AG04449 (cell line): ENCODE measurements at regions not wholly inside any gene's neighbourhood (a gene's known extent, or its start where the extent isn't known, plus 50 kb on each side); places are given as distances from the start of the nearest gene placed in this dataset.

Experiments
- CTCF ChIA-PET: fragments of 350-600 bp; formaldehyde crosslinking; extraction: SDS; loops from one replicate; lab custom pipeline; 2021; ENCODE audit warnings: antibody characterized with exemption; lab: Yijun Ruan, JAX
- POLR2A ChIA-PET: fragments of 400-600, 350-600 bp; formaldehyde crosslinking; extraction: SDS; loops from one replicate; lab custom pipeline; 2020; ENCODE audit warnings: antibody characterized with exemption, inconsistent platforms; lab: Yijun Ruan, JAX
- DNase-seq: peaks from one replicate; pipeline ENCODE4 v3.0.0-alpha.2; 2010; ENCODE audit warnings: low read depth, low spot score
- H3K4me3 ChIP-seq: 2 replicates; pipeline ENCODE4 v1.5.1; 2011; ENCODE audit warnings: low read depth, mild to moderate bottlenecking, control low read depth, low read length
- CTCF ChIP-seq: IDR thresholded peaks from one replicate; pipeline ENCODE4 v1.5.1; 2011; ENCODE audit warnings: mild to moderate bottlenecking, moderate library complexity, low read length, control low read depth, inconsistent platforms; ENCODE audit not compliant: insufficient read depth; ENCODE audit errors: missing control alignments

GRCh38 chr3:14336749-14337598, 65.4 kb upstream of the SLC6A6 start:
- DNase-seq, result no peak
- no peak for TF ChIP-seq CTCF
- no peak overlapping the region for H3K4me3 ChIP-seq
- POLR2A ChIA-PET, result no interaction called here
- CTCF ChIA-PET, result interaction anchor here (0.7 to 1.2 kb wide), 3 partner anchors 9 to 76 kb away, joined by 3 to 5 read pairs (median 3); no protein-coding TSS in a partner anchor

DNA sequence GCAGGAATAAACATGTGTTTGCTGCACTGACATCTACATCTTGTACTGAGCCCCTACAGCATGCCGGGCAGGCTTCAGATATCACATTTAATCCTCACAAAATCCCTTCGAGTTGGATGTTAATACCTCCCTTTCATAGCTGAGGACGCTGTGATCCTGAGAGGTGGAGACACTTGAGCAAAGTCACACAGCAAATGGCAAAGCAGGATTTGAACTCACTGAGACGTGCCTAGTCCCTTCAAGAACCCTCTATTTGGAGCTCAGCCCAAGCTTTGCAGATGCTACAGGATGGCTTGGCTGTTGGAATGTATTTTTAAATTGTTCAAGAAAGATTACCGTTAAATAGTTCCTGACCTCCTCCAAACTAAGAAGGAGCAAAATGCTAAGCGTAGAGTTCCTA, 64.6 kb upstream of the SLC6A6 start:
- DNase-seq, result no peak
- ChIA-PET POLR2A (no interaction called here), CTCF (interaction anchor here (1.1 kb wide), 1 partner anchor 14 kb away, joined by 3 read pairs; no protein-coding TSS in a partner anchor)
- TF ChIP-seq CTCF, result no peak
- H3K4me3 ChIP-seq, result no peak overlapping the region

DNA sequence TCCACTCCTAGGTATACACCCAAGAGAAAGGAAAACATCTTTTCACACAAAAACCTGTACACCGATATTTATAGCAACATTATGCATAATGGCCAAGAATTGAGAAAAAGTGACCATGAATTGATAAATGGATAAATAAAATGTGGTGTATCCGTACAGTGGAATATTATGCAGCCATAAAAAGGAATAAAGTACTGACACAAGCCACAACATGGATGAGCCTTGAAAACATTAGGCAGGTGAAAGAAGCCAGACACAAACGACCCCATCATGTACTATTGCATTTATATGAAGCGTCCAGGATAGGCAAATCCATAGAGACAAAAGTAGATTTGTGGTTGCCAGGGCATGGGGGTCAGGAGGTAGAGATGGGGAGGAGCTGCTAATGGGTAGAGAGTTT, 64.2 kb upstream of the SLC6A6 start:
- no peak for DNase-seq
- TF ChIP-seq CTCF, result no peak
- CTCF ChIA-PET, result no interaction called here
- POLR2A ChIA-PET, result no interaction called here
- no peak overlapping the region for H3K4me3 ChIP-seq

GRCh38 chr3:14338898-14339458, 63.4 kb upstream of the SLC6A6 start:
- no peak for DNase-seq
- ChIA-PET POLR2A (no interaction called here), CTCF (interaction anchor here (0.6 kb wide), 1 partner anchor 129 kb away, joined by 3 read pairs; no protein-coding TSS in a partner anchor)
- no peak overlapping the region for H3K4me3 ChIP-seq
- no peak for TF ChIP-seq CTCF

GRCh38 chr3:14340960-14341708, 61.3 kb upstream of the SLC6A6 start:
- no peak overlapping the region for H3K4me3 ChIP-seq
- TF ChIP-seq CTCF, result no peak
- ChIA-PET CTCF (interaction anchor here (1.0 kb wide), 1 partner anchor 24 kb away, joined by 3 read pairs; no protein-coding TSS in a partner anchor), POLR2A (no interaction called here)
- no peak for DNase-seq
